ENCODE measurements at regions not wholly inside any gene's neighbourhood (a gene's known extent, or its start where the extent isn't known, plus 50 kb on each side); places are given as distances from the start of the nearest gene placed in this dataset.

DNA sequence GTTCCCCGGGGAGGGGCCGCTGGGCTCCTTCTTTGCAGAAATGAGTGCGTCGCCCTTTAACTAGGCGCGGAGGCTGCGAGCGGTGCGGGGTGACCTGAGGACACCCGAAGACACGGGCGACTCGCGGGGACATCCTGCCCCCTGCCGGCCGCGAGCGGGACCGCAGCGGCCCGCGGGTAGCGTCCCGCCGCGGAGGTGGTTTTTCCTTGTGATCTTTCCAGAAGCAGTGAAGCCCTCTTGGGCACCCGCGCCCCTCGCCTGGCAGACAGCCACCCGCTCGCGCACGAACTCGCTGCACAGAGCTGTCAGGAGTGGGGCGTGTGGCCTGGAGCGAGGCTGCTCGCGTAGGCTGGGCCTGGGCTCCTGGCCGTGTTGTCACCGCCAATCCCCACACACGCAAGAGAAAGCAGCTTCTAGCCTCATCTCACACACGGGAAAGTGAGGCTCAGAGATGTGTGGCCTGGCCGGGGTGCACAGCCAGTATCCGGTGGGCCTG, 67.2 kb downstream of the DIO3 start:
- TF ChIP-seq SMARCA5 (IDR thresholded peaks at IDR 0.05) = no peak
- no peak for TF ChIP-seq POLR2AphosphoS5 (IDR thresholded peaks at IDR 0.05; ENCODE audit: low read length)
- TF ChIP-seq, protein P1, sequence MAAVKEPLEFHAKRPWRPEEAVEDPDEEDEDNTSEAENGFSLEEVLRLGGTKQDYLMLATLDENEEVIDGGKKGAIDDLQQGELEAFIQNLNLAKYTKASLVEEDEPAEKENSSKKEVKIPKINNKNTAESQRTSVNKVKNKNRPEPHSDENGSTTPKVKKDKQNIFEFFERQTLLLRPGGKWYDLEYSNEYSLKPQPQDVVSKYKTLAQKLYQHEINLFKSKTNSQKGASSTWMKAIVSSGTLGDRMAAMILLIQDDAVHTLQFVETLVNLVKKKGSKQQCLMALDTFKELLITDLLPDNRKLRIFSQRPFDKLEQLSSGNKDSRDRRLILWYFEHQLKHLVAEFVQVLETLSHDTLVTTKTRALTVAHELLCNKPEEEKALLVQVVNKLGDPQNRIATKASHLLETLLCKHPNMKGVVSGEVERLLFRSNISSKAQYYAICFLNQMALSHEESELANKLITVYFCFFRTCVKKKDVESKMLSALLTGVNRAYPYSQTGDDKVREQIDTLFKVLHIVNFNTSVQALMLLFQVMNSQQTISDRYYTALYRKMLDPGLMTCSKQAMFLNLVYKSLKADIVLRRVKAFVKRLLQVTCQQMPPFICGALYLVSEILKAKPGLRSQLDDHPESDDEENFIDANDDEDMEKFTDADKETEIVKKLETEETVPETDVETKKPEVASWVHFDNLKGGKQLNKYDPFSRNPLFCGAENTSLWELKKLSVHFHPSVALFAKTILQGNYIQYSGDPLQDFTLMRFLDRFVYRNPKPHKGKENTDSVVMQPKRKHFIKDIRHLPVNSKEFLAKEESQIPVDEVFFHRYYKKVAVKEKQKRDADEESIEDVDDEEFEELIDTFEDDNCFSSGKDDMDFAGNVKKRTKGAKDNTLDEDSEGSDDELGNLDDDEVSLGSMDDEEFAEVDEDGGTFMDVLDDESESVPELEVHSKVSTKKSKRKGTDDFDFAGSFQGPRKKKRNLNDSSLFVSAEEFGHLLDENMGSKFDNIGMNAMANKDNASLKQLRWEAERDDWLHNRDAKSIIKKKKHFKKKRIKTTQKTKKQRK (IDR thresholded peaks at IDR 0.05; ENCODE audit: low read depth, low read length) = no peak
- TF ChIP-seq SIX5 (IDR thresholded peaks at IDR 0.05; ENCODE audit: low read depth, low read length, severe bottlenecking) = no peak
- no peak for TF ChIP-seq SP1 (IDR thresholded peaks at IDR 0.05; ENCODE audit: low read depth, low read length)
- no peak for TF ChIP-seq CEBPB (IDR thresholded peaks at IDR 0.05; ENCODE audit: borderline replicate concordance in 1 of 2, low read depth in 2 of 2, low read length in 2 of 2)
- TF ChIP-seq, protein P2, sequence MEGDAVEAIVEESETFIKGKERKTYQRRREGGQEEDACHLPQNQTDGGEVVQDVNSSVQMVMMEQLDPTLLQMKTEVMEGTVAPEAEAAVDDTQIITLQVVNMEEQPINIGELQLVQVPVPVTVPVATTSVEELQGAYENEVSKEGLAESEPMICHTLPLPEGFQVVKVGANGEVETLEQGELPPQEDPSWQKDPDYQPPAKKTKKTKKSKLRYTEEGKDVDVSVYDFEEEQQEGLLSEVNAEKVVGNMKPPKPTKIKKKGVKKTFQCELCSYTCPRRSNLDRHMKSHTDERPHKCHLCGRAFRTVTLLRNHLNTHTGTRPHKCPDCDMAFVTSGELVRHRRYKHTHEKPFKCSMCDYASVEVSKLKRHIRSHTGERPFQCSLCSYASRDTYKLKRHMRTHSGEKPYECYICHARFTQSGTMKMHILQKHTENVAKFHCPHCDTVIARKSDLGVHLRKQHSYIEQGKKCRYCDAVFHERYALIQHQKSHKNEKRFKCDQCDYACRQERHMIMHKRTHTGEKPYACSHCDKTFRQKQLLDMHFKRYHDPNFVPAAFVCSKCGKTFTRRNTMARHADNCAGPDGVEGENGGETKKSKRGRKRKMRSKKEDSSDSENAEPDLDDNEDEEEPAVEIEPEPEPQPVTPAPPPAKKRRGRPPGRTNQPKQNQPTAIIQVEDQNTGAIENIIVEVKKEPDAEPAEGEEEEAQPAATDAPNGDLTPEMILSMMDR (IDR thresholded peaks at IDR 0.05 in 2 of 3, conservative IDR thresholded peaks at IDR 0.05 in 1 of 3; ENCODE audit: control insufficient read depth in 2 of 3, extremely low read depth in 1 of 3, insufficient read depth in 1 of 3, low read depth in 3 of 3, low read length in 3 of 3) = peak; percentile 90 to 95 (median 90)
- no peak for TF ChIP-seq BMI1 (IDR thresholded peaks at IDR 0.05; ENCODE audit: borderline replicate concordance)
- no peak for TF ChIP-seq PML (IDR thresholded peaks at IDR 0.05; ENCODE audit: low read length)
- no peak for TF ChIP-seq NR2C2 (IDR thresholded peaks at IDR 0.05; ENCODE audit: borderline replicate concordance, control insufficient read depth, insufficient read length, low read depth)
- no peak for TF ChIP-seq GABPA (IDR thresholded peaks at IDR 0.05; ENCODE audit: low read depth)
- TF ChIP-seq, protein P3, sequence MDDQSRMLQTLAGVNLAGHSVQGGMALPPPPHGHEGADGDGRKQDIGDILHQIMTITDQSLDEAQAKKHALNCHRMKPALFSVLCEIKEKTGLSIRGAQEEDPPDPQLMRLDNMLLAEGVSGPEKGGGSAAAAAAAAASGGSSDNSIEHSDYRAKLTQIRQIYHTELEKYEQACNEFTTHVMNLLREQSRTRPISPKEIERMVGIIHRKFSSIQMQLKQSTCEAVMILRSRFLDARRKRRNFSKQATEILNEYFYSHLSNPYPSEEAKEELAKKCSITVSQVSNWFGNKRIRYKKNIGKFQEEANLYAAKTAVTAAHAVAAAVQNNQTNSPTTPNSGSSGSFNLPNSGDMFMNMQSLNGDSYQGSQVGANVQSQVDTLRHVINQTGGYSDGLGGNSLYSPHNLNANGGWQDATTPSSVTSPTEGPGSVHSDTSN (IDR thresholded peaks at IDR 0.05; ENCODE audit: insufficient replicate concordance, low read depth, low read length) = no peak

All from GM12878 (cell line).